CD1c-positive myeloid dendritic cell (primary cell): ENCODE measurements at regions not wholly inside any gene's neighbourhood (a gene's known extent, or its start where the extent isn't known, plus 50 kb on each side); places are given as distances from the start of the nearest gene placed in this dataset.

ENCODE experiments used
- DNase-seq: peaks from one replicate; pipeline ENCODE4 v3.0.0-alpha.2; 2016; ENCODE audit errors: extremely low spot score

DNA sequence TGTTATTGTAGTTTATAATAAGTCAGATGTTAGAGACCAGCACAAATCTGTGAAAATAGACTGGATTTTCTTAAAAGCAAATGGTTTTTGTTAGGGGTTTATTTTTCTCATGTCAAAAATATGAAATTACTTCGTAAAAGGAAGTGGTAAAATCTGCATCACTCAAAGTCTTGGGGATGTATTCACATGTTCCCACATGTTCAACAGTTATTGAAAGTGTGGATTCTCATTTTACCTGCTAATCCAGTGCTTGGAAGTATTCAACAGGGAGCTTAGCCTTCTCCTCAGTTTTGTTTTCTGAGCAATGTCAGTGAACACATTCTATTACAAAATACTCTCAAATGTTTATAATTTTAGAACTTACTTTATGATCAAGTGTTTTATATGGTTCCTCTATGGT, 352.0 kb downstream of the SOX2 start:
- DNase-seq, result no peak

DNA sequence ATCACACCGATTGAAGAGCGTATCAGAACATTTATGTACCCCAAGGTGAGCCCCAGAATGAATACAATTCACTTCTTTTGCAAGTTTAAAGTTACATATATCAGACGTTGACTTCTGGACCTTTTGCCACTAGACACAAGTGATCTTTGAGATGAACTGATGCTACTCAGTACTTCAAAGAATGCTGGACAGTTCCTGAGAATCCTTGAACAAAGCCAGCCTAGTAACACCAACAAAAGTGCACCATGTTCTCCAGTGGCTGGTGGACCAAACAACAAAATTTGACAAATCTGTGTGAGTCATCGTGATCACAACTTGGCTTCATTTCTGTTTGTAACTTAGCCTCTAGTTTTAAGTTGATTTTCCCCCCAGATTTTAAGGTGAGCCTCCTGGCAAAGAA, 355.7 kb downstream of the SOX2 start:
- no peak for DNase-seq

- no peak for DNase-seq
These were observed 366.6 kb downstream of the SOX2 start for GRCh38 chr3:182078316-182078715.

GRCh38 chr3:182078929-182079328, 367.2 kb downstream of the SOX2 start:
- DNase-seq, result no peak

GRCh38 chr3:182081096-182081495, 369.4 kb downstream of the SOX2 start:
- no peak for DNase-seq

DNA sequence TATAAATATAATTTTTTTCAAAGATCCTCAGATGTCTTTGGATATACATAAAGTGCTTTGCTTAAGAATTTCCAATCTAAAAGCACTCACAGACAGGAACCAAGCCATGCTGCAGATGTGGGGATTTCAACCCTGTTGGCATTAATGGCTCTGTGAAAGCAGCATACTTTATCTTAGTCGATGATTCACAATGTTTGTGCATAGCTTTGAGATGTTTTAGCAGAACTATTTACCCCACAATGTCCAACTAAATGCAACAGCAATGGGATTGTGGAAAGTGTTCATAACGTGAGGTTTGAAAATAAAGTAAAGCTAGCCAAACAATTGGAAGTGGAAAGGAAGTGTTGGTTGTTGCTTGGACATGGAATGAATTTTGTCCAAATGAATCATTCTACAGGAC, 371.4 kb downstream of the SOX2 start:
- DNase-seq, result no peak

DNA sequence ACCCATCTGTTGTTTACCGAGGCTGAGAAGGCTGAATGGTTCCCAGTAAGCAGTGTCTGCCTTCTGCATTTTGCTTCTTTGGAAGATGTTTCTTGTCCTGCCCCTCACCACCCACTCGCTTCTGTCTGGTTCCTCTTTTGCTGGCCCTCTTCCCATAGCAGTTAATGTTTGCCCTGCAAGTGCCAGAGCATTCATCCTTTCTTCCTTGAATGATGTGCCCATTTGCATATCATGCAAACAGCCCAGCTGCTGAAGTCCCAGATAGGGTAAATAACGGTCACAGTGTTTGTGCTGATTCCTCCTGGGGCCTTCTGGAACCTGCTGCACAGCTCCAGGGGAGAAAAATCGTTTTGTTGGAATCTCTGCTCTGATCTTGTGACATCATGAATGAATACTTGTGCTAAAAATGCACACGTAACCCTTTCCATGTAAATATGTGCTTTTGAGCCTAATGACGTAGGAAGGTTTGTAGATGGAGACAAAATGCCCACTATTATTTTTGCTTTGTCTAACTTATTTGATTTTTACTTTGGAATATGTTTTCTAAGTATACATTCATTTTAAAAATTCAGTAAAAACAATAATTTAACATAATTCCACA, 381.0 kb downstream of the SOX2 start:
- DNase-seq, result peak; percentile 28

DNA sequence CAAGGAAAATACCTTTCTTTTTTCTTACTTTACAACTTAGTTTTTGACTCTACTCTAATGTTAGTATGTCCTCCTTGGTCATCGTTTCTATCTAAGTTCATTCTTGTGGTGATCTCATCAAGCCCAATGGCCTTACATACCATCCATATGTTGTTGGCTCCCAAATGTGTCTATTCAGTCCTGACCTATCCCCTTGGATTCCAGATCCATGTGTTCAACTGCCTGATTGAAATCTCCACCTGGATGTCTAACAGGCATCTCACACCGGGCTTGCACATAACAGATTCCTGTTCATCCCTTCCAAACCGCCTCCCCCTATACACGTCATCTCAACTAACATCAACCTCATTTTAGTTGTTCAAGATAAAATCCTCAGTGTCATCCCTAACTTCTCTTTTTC, 382.6 kb downstream of the SOX2 start:
- no peak for DNase-seq

- DNase-seq, result no peak
These were observed 393.2 kb downstream of the SOX2 start for GRCh38 chr3:182104881-182105280.

- DNase-seq, result no peak
These were observed 394.1 kb downstream of the SOX2 start for GRCh38 chr3:182105875-182106274.

- no peak for DNase-seq
These were observed 396.6 kb downstream of the SOX2 start for GRCh38 chr3:182108371-182108770.

DNA sequence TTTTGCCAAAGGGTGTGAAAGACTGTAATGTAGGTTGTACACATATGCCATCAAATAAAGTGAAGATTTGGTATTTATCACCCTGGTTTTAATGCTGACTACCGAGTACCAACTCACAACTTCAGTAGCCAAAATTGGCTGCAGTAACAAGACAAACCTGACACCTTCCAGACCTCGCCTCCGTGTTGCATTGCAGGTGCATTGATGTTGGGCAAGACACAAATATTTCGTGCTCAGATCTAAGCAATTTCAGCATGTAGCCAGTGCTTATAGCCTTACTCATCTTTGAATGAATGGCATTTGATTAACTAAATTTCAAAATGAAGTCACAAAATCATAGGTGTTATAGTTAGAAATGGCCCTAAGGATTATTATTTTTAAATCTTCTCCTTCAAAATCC, 400.2 kb downstream of the SOX2 start:
- DNase-seq, result no peak

DNA sequence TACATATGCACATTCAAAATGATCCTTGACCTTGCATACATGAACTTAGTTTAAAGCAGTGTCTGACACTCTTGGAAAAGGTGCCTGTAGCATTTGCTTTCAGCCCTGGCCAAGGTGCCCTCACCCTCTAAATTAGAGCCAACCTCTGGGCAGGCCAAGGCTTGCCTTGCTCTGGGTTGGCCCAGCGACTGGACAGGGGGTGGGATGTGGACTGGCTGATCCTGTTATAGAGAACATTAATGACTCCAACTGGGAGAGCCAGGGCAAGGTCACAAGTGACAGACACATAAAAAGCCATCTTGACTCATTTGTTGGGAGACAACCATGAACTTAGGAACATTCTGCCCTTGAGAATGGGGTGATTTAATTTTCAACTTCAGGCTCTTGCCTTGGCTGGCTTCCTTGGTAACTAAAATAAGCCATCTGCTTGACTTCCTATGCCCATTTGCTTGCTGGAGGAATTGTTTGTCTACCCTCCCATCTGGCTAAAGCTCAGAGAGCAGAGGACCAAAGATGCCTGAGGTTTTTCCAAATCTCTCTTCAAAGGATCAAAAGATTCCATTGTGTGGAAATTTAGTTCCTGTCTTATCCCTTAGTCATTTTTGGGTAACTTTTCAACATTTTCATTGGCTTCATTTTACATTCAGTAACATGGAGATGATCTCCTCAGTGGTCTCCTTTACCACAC, 403.7 kb downstream of the SOX2 start:
- no peak for DNase-seq

DNA sequence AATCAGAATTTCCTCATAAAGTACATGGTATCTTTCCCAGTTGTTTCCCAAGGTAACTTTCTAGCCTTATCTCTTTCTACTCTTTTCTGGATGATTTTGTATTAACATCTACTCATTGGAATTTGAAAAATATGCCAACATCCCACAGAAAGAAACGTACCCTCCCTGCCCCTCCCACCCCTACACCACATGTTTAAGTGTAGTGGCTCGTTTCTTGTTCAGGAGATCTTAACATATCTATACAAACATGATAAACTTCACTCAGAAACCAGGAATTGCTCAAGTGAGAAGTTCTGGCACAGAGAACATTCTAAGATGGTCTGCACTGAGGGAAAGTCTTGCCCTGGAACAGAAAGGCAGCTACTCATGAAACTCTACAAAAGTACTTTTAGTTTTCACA, 404.7 kb downstream of the SOX2 start:
- DNase-seq, result no peak

DNA sequence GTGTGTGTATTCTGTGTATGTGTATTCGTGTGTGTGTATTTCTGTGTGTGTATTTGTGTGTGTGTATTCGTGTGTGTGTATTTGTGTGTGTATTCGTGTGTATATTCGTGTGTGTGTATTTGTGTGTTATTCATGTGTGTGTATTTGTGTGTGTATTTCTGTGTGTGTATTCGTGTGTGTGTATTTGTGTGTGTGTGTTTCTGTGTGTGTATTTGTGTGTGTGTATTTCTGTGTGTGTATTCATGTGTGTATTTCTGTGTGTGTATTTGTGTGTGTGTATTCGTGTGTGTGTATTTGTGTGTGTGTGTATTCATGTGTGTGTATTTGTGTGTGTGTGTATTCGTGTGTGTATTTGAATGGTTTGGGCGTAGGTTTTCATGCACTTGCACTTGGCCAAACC, 405.4 kb downstream of the SOX2 start:
- no peak for DNase-seq

DNA sequence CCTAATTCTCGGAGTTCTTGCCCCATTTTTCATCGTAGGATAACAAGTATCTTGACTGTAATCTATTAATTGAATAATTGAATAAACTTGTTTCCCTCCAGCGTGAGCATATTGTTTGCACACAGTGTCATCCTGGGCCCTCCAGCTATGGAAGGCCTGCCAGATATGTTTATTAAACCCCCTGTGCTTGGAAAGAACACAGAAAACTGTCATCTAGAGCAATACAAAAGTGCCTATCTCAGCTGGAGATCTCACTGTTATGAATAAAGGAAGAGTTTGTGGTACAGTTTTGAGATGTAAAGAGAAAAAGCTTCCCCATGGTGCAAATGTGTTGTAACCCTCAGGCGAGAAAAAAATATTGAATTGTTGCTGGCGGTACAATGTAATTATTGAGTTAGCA, 405.9 kb downstream of the SOX2 start:
- no peak for DNase-seq

DNA sequence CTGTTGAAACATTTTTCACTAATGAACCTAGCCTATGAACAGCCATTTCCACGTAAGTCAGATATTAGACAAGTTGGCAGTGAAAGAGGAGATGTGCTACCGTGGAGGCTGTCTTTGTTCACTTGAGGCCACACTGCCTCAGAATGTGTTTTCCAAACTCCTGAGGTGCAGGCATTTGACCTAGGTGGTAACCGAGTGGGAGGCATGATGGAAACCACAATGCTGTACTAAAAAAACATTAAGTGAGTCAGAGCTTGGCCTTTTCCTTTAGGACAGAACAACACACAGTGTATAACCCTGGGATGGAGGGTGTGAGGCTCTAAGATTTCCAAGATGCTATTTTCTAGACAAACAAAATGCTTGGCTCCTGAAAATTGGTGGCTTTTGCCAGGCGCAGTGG, 406.3 kb downstream of the SOX2 start:
- no peak for DNase-seq

DNA sequence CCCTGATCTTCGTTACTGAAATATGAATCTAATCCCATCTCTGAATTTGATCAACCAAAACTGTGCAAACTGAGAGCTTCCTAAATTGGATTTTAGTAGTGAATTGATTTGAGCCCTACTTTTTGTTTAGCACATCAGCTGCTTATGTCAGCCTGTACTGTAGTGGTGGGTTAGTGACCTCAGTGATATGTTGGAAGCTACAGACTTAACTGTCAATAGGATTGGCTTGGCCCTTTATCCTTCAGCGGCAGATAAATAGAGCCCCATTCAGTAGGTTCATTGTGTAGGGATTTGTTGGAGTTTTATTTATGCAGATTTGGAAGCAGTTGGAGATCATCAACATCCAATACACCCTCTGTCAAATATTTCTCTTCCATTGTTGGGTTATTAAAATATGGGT, 409.7 kb downstream of the SOX2 start:
- no peak for DNase-seq

DNA sequence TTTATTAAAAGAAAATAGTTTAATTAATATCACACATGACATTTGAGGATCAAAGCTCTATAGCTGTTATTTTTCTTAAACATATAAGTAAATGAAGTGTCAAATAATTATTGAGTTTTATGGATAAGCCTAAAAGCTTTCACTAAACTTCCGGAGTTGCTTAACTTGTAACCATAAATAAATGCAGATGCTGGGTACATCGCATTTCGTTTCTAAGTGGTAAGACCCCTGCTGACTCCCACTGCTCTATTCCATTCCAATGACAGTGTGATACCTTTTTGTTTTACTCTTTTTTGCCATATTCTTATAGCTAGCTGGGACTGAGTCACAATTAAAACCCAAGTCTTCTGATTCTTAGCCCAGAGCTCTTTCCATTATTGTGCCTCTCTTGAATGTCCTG, 411.1 kb downstream of the SOX2 start:
- DNase-seq, result no peak

GRCh38 chr3:182124187-182124586, 412.5 kb downstream of the SOX2 start:
- no peak for DNase-seq

DNA sequence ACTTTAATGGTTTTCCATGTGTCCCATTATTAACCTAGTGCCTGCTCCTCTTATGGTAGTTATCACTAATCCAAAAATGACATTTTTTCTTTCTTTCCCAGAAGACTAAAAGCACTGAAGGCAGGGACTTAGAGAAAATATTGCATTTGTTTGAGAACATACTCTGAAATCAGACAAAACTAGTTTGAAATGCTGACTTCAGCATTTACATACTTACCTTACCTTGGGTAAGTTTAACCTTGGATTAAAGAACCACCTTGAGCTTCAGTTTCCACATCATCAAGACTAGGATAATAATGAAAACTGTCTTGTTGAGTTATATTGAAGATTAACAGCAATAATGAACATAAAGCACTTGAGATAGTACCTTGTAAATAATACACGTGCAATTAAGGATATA, 413.0 kb downstream of the SOX2 start:
- DNase-seq, result no peak

- DNase-seq, result no peak
These were observed 418.0 kb downstream of the SOX2 start for GRCh38 chr3:182129740-182130139.

DNA sequence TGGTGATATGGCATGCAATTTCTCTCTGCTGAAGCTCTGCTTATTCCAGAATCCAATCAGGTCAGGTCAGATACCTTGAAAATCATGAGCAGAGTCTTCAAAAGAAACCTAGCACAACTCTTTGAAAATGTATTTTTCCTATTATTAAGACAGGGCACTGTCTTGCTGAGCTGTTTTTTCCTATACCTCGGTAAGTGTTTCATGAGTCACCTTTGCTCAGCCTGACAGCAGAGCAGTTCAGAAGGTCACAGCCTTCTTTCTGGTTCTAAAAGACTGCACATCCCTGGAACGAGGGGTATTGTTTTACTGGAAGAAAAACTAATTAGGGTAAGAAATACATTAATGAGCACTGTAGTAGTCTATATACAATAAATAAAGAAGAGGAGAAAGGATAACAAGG, 422.0 kb downstream of the SOX2 start:
- no peak for DNase-seq

DNA sequence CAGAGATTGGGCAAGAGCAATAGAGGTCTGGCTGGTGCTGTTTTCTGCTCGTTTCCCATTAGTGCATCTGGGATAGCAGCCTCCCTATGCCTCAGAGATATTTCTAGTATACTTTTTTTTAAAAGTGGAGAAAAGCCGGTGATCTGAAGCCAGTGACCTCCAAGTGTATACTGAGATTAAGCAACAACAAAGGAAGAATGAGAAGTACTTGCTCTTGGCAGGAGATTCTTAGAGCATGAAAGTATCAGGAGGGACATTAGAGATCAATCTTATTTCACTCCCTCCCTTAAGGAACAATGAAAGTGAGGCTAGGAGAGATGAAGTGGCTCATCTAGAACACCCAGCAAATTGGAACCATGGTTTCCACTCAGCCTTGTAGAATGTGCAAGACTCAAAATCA, 423.3 kb downstream of the SOX2 start:
- no peak for DNase-seq
